Heart right ventricle (tissue), 16 donors: ENCODE measurements at regions not wholly inside any gene's neighbourhood (a gene's known extent, or its start where the extent isn't known, plus 50 kb on each side); places are given as distances from the start of the nearest gene placed in this dataset.

Experiments
- ATAC-seq, 8 donors: fragments of 200-7000 bp; cut with Tn5 transposase; one replicate each; pipeline ENCODE4 v1.9.1; 2020; ENCODE audit warnings: mild to moderate bottlenecking in 8 of 8, moderate library complexity in 8 of 8, moderate number of reproducible peaks in 1 of 8
- DNase-seq, 2 donors: peaks; one replicate each; pipeline ENCODE4 v3.0.0-alpha.2; 2020
- H3K27ac ChIP-seq, 10 donors: fragments of 200-600 bp; sonication (generic) in 2 of 10; one replicate each; pipeline versions ENCODE4 v1.5.0 to v1.8.0; 2020 to 2022; ENCODE audit warnings: mild to moderate bottlenecking in 3 of 10
- H3K27me3 ChIP-seq, 7 donors: fragments of 200-600 bp; one replicate each; pipeline ENCODE4 v1.8.0; 2021 to 2022; ENCODE audit warnings: mild to moderate bottlenecking in 2 of 7
- H3K36me3 ChIP-seq, 9 donors: fragments of 200-600 bp; sonication (generic) in 1 of 9; one replicate each; pipeline versions ENCODE4 v1.5.0 to v1.8.0; 2020 to 2022; ENCODE audit warnings: mild to moderate bottlenecking in 2 of 9
- H3K4me1 ChIP-seq, 9 donors: fragments of 200-600 bp; sonication (generic) in 1 of 9; one replicate each; pipeline versions ENCODE4 v1.5.0 to v1.8.0; 2020 to 2022; ENCODE audit warnings: mild to moderate bottlenecking in 4 of 9
- H3K4me3 ChIP-seq, 10 donors: fragments of 200-600 bp; sonication (generic) in 2 of 10; one replicate each; pipeline versions ENCODE4 v1.5.0 to v1.8.0; 2020 to 2022; ENCODE audit warnings: mild to moderate bottlenecking in 7 of 10, moderate library complexity in 2 of 10
- H3K9me3 ChIP-seq, 11 donors: fragments of 200-600 bp in 10 of 11; sonication (generic) in 2 of 11; one replicate each; pipeline versions ENCODE4 v1.5.0 to v1.8.0; 2013 to 2022; ENCODE audit warnings: mild to moderate bottlenecking in 2 of 11, control low read depth in 1 of 11, moderate library complexity in 1 of 11
- CTCF ChIP-seq, 9 donors: fragments of 200-600 bp; sonication (generic) in 2 of 9; IDR thresholded peaks; one replicate each; pipeline versions ENCODE4 v1.5.0 to v1.8.0; 2021 to 2022; ENCODE audit warnings: antibody characterized with exemption in 9 of 9, mild to moderate bottlenecking in 5 of 9, moderate library complexity in 1 of 9
- WGBS, 2 donors: extraction: QIAGEN DNeasy Blood & Tissue Kit; methylation state at CpG; one replicate each; pipeline ENCODE4 v1.1.7; 2013; ENCODE audit warnings: inconsistent platforms in 1 of 2; 5-methylcytosine and 5-hydroxymethylcytosine counted together
- intact Hi-C, 10 donors: fragments of 100-400 bp; cut with DNase I; formaldehyde crosslinking; loops; one replicate each; pipeline versions ENCODE4 v1.11.1 to v1.14.2; 2022
- donor health status: Arrhythmogenic right ventricular cardiomyopathy.
- donor health status: ischemic (EF 13 %, LVEDD 7.1; RV severe dilation, severe dysfunction).
- donor health status: healthy with polysubstance abuse.
- donor health status: DM: no; HTN: yes; CAD: no.
- donor health status: DM: no; HTN: no; CAD: no.
- donor health status: ischemic (EF 25% LVEDD 6.9; RV normal size, moderate dysfunction).
- donor health status: ischemic (EF 25% LVEDD 5.7; RV mildly dilated, moderate dysfunction).
- donor health status: healthy.
- donor health status: DM: yes; HTN: yes; CAD: no.
- donor health status: Ischemic cardiomyopathy.
- donor health status: ischemic (EF 35%, LVEDD 5.7; RV mildly dilated, moderate dysfunction).
- donor health status: nonischemic (EF 11% LVEDD 7.7; RV severe dilation, severe dysfunction).
- donor health status: DM: yes; HTN: yes; CAD: no.
- donor health status: PGD.
- donor health status: ischemic (EF 29% LVEDD 5.4; RV normal size, mild dysfunction).
- donor health status: nonischemic (EF 23%, LVEDD 6.1; RV moderate dilation, normal function).

GRCh38 chr6:53734473-53735299 lies 60.1 kb upstream of the LRRC1 start:
- peak; percentile 26 to 29 for DNase-seq
- Histone ChIP-seq H3K27me3 (no peaks in the 10 kb centered on the region), H3K4me1 (peaks cover 0 to 8% (median 0%) of the 10 kb centered on the region in 9 donors), H3K9me3 (no peaks in the 10 kb centered on the region), H3K4me3 (no peak overlapping the region), H3K36me3 (no peaks in the 10 kb centered on the region), H3K27ac (no peak overlapping the region)
- intact Hi-C loops = loop anchor here in 4 of 10 donors (5.0 to 10.0 kb wide), 2 partner anchors 220 to 223 kb away; no protein-coding TSS in a partner anchor
- TF ChIP-seq CTCF (IDR thresholded peaks at IDR 0.05) = peak in 7 of 9 donors; percentile 9 to 46 (median 37)
- WGBS, 2 donors = 40 to 52% methylated on average over 13 of the region's 13 CpGs
- peak in 6 of 8 donors; percentile 59 to 79 (median 69) for ATAC-seq

GRCh38 chr6:53731866-53732636 lies 62.8 kb upstream of the LRRC1 start:
- 61 to 68% methylated on average over 5 of the region's 5 CpGs for WGBS, 2 donors
- DNase-seq = no peak
- intact Hi-C loops = loop anchor here in 4 of 10 donors (5.0 to 10.0 kb wide), 2 partner anchors 223 to 225 kb away; no protein-coding TSS in a partner anchor
- no peaks in the 10 kb centered on the region for H3K36me3 ChIP-seq
- no peaks in the 10 kb centered on the region for H3K9me3 ChIP-seq
- no peak overlapping the region for H3K4me3 ChIP-seq
- H3K4me1 ChIP-seq = peaks cover 0 to 13% (median 0%) of the 10 kb centered on the region in 9 donors
- no peak for TF ChIP-seq CTCF (IDR thresholded peaks at IDR 0.05)
- ATAC-seq = no peak
- no peak overlapping the region for H3K27ac ChIP-seq
- no peaks in the 10 kb centered on the region for H3K27me3 ChIP-seq

- no peak for TF ChIP-seq CTCF (IDR thresholded peaks at IDR 0.05)
- intact Hi-C loops = loop anchor here in 4 of 10 donors (5.0 to 10.0 kb wide), 2 partner anchors 224 to 227 kb away; no protein-coding TSS in a partner anchor
- Histone ChIP-seq H3K4me3 (no peak overlapping the region), H3K27me3 (no peaks in the 10 kb centered on the region), H3K36me3 (no peaks in the 10 kb centered on the region), H3K27ac (no peak overlapping the region), H3K9me3 (no peaks in the 10 kb centered on the region), H3K4me1 (peaks cover 0 to 16% (median 0%) of the 10 kb centered on the region in 9 donors)
- DNase-seq (no peak), ATAC-seq (no peak)
Measured at GRCh38 chr6:53730767-53731166, 64.0 kb upstream of the LRRC1 start.

GRCh38 chr6:53728570-53729194 lies 63.1 kb upstream of the KLHL31 start:
- peak; percentile 64 to 96 (median 88) for TF ChIP-seq CTCF (IDR thresholded peaks at IDR 0.05)
- 28 to 29% methylated on average over 9 of the region's 9 CpGs for WGBS, 2 donors
- peak overlapping the region in 2 of 10 donors; percentile 19 to 21 for H3K4me3 ChIP-seq
- intact Hi-C loops = loop anchor here in 8 of 10 donors (1.0 to 10.0 kb wide), 8 partner anchors 74 to 564 kb away; partner anchors contain the start of gene GCLC (in 1 of the 8)
- H3K27me3 ChIP-seq = peaks cover 0 to 6% (median 0%) of the 10 kb centered on the region in 7 donors
- DNase-seq = peak; percentile 18 to 38
- H3K27ac ChIP-seq = no peak overlapping the region
- ATAC-seq = peak in 5 of 8 donors; percentile 34 to 74 (median 61)
- no peaks in the 10 kb centered on the region for H3K9me3 ChIP-seq
- H3K36me3 ChIP-seq = no peaks in the 10 kb centered on the region
- H3K4me1 ChIP-seq = peaks cover 0 to 10% (median 0%) of the 10 kb centered on the region in 9 donors
